Tibial nerve (tissue), 4 donors: ENCODE measurements at regions not wholly inside any gene's neighbourhood (a gene's known extent, or its start where the extent isn't known, plus 50 kb on each side); places are given as distances from the start of the nearest gene placed in this dataset.

Experiments
- DNase-seq, 2 donors: peaks; one replicate each; pipeline ENCODE4 v3.0.0-alpha.2; 2019; ENCODE audit warnings: low spot score in 2 of 2
- H3K27ac ChIP-seq, 4 donors: fragments of 200-600 bp; sonication (generic) in 3 of 4; one replicate each; pipeline ENCODE4 v1.5.1; 2017 to 2019; ENCODE audit warnings: mild to moderate bottlenecking in 1 of 4
- H3K27me3 ChIP-seq, 2 donors: fragments of 200-600 bp; sonication (generic) in 1 of 2; one replicate each; pipeline versions ENCODE4 v1.5.1 to v1.6.0; 2017 to 2019
- H3K36me3 ChIP-seq, 3 donors: fragments of 200-600 bp; sonication (generic); one replicate each; pipeline ENCODE4 v1.5.1; 2018 to 2019
- H3K4me1 ChIP-seq, 4 donors: fragments of 200-600 bp; sonication (generic) in 3 of 4; one replicate each; pipeline ENCODE4 v1.5.1; 2017 to 2019
- H3K4me3 ChIP-seq, 4 donors: fragments of 200-600 bp; sonication (generic) in 3 of 4; one replicate each; pipeline ENCODE4 v1.5.1; 2017 to 2019; ENCODE audit warnings: mild to moderate bottlenecking in 1 of 4, moderate library complexity in 1 of 4
- H3K9me3 ChIP-seq, 4 donors: fragments of 200-600 bp; sonication (generic) in 3 of 4; one replicate each; pipeline ENCODE4 v1.5.1; 2017 to 2019
- CTCF ChIP-seq, 5 experiments: fragments of 200-600 bp in 3 of 5; fragments of 450-650 bp in 2 of 5; sonication (generic) in 3 of 5; IDR thresholded peaks; one replicate each; pipeline ENCODE4 v1.5.1; 2016 to 2019; ENCODE audit warnings: antibody characterized with exemption in 5 of 5, mild to moderate bottlenecking in 3 of 5, moderate library complexity in 2 of 5
- EP300 ChIP-seq, 2 donors: sonication (generic); formaldehyde crosslinking; IDR thresholded peaks; one replicate each; pipeline ENCODE4 v1.6.1; 2017; ENCODE audit warnings: antibody characterized with exemption in 2 of 2, mild to moderate bottlenecking in 1 of 2
- POLR2A ChIP-seq, 2 donors: fragments of 450-650 bp; IDR thresholded peaks; one replicate each; pipeline ENCODE4 v1.6.1; 2017; ENCODE audit warnings: antibody characterized with exemption in 2 of 2, mild to moderate bottlenecking in 2 of 2, moderate library complexity in 2 of 2
- WGBS, 2 donors: methylation state at CpG; one replicate each; pipeline ENCODE4 v1.1.5; 2018; 5-methylcytosine and 5-hydroxymethylcytosine counted together

GRCh38 chr2:126224776-126225175, 431.2 kb upstream of the GYPC start:
- Histone ChIP-seq H3K4me3 (no peak overlapping the region), H3K27me3 (no peaks in the 10 kb centered on the region), H3K27ac (no peak overlapping the region), H3K4me1 (no peaks in the 10 kb centered on the region), H3K36me3 (no peaks in the 10 kb centered on the region), H3K9me3 (peaks cover 0 to 6% (median 0%) of the 10 kb centered on the region in 4 donors)
- no peak for TF ChIP-seq CTCF (IDR thresholded peaks at IDR 0.05)
- TF ChIP-seq EP300 (IDR thresholded peaks at IDR 0.05): no peak
- TF ChIP-seq POLR2A (IDR thresholded peaks at IDR 0.05): no peak
- 94 to 100% methylated on average over 1 of the region's 1 CpG for WGBS, 2 donors
- DNase-seq: no peak

GRCh38 chr2:126227250-126227649, 428.7 kb upstream of the GYPC start:
- no peak for TF ChIP-seq POLR2A (IDR thresholded peaks at IDR 0.05)
- TF ChIP-seq EP300 (IDR thresholded peaks at IDR 0.05): no peak
- TF ChIP-seq CTCF (IDR thresholded peaks at IDR 0.05): no peak
- H3K27ac ChIP-seq: no peak overlapping the region
- H3K4me3 ChIP-seq: no peak overlapping the region
- H3K36me3 ChIP-seq: no peaks in the 10 kb centered on the region
- 50 to 53% methylated on average over 1 of the region's 1 CpG for WGBS, 2 donors
- H3K9me3 ChIP-seq: peaks cover 0 to 7% (median 0%) of the 10 kb centered on the region in 4 donors
- H3K27me3 ChIP-seq: no peaks in the 10 kb centered on the region
- no peak for DNase-seq
- no peaks in the 10 kb centered on the region for H3K4me1 ChIP-seq

GRCh38 chr2:126228531-126228930, 427.4 kb upstream of the GYPC start:
- DNase-seq: no peak
- TF ChIP-seq POLR2A (IDR thresholded peaks at IDR 0.05) (no peak), EP300 (IDR thresholded peaks at IDR 0.05) (no peak), CTCF (IDR thresholded peaks at IDR 0.05) (no peak)
- Histone ChIP-seq H3K4me3 (no peak overlapping the region), H3K9me3 (peaks cover 0 to 7% (median 0%) of the 10 kb centered on the region in 4 donors), H3K27me3 (no peaks in the 10 kb centered on the region), H3K36me3 (no peaks in the 10 kb centered on the region), H3K4me1 (no peaks in the 10 kb centered on the region), H3K27ac (no peak overlapping the region)
- WGBS, 2 donors: 62 to 83% methylated on average over 1 of the region's 1 CpG

- 94 to 96% methylated on average over 5 of the region's 5 CpGs for WGBS, 2 donors
- H3K4me3 ChIP-seq: no peak overlapping the region
- no peaks in the 10 kb centered on the region for H3K9me3 ChIP-seq
- no peak overlapping the region for H3K27ac ChIP-seq
- no peaks in the 10 kb centered on the region for H3K36me3 ChIP-seq
- H3K27me3 ChIP-seq: no peaks in the 10 kb centered on the region
- no peak for TF ChIP-seq EP300 (IDR thresholded peaks at IDR 0.05)
- DNase-seq: no peak
- H3K4me1 ChIP-seq: peaks cover 0 to 22% (median 4%) of the 10 kb centered on the region in 4 donors
Measured at GRCh38 chr2:126238251-126238650, 417.7 kb upstream of the GYPC start.

GRCh38 chr2:126239320-126239955, 416.5 kb upstream of the GYPC start:
- H3K4me3 ChIP-seq: no peak overlapping the region
- H3K4me1 ChIP-seq: peaks cover 0 to 22% (median 4%) of the 10 kb centered on the region in 4 donors
- TF ChIP-seq POLR2A (IDR thresholded peaks at IDR 0.05): no peak
- no peak for TF ChIP-seq EP300 (IDR thresholded peaks at IDR 0.05)
- no peak for TF ChIP-seq CTCF (IDR thresholded peaks at IDR 0.05)
- 80% methylated on average over 5 of the region's 5 CpGs for WGBS, 2 donors
- no peak for DNase-seq
- H3K36me3 ChIP-seq: no peaks in the 10 kb centered on the region
- H3K27ac ChIP-seq: no peak overlapping the region
- H3K9me3 ChIP-seq: no peaks in the 10 kb centered on the region
- H3K27me3 ChIP-seq: no peaks in the 10 kb centered on the region
